ENCODE measurements at regions not wholly inside any gene's neighbourhood (a gene's known extent, or its start where the extent isn't known, plus 50 kb on each side); places are given as distances from the start of the nearest gene placed in this dataset.

GRCh38 chr17:5686074-5686635 lies 101.8 kb upstream of the NLRP1 start:
- no peaks in the 10 kb centered on the region for H3K36me3 ChIP-seq (ENCODE audit: control insufficient read depth, low read length)
- no peak overlapping the region for H3K27ac ChIP-seq (ENCODE audit: low read depth, low read length)
- no peaks in the 10 kb centered on the region for H3K9me2 ChIP-seq (replicated peaks; ENCODE audit: control insufficient read depth, low read length)
- TF ChIP-seq EZH2phosphoT487 (IDR thresholded peaks at IDR 0.05; ENCODE audit: borderline replicate concordance, low read length) (no peak), CTCF (IDR thresholded peaks at IDR 0.05; ENCODE audit: low read depth, low read length, poor library complexity, severe bottlenecking) (no peak)
- no peaks in the 10 kb centered on the region for H3K4me1 ChIP-seq (ENCODE audit: control insufficient read depth, low read length)
- no peaks in the 10 kb centered on the region for H3K9me3 ChIP-seq (ENCODE audit: control insufficient read depth, insufficient read depth, low read length)
- H3K79me2 ChIP-seq (ENCODE audit: control insufficient read depth, low read length) = no peaks in the 10 kb centered on the region
- no peaks in the 10 kb centered on the region for H4K20me1 ChIP-seq (ENCODE audit: control insufficient read depth, insufficient read depth, low read depth, low read length)
- no peak overlapping the region for H3K4me2 ChIP-seq (ENCODE audit: low read length)
- no peaks in the 10 kb centered on the region for H3F3A ChIP-seq (ENCODE audit: control insufficient read depth, insufficient read depth)
- H3K4me3 ChIP-seq (ENCODE audit: low read length) = no peak overlapping the region
- no peaks in the 10 kb centered on the region for H3K27me3 ChIP-seq (ENCODE audit: control insufficient read depth, low read length)

- Histone ChIP-seq H3K27ac (ENCODE audit: low read depth, low read length) (no peak overlapping the region), H4K20me1 (ENCODE audit: control insufficient read depth, insufficient read depth, low read depth, low read length) (no peaks in the 10 kb centered on the region), H3K36me3 (ENCODE audit: control insufficient read depth, low read length) (no peaks in the 10 kb centered on the region), H3K9me2 (replicated peaks; ENCODE audit: control insufficient read depth, low read length) (no peaks in the 10 kb centered on the region), H3K4me1 (ENCODE audit: control insufficient read depth, low read length) (no peaks in the 10 kb centered on the region), H3F3A (ENCODE audit: control insufficient read depth, insufficient read depth) (no peaks in the 10 kb centered on the region), H3K4me3 (ENCODE audit: low read length) (no peak overlapping the region), H3K4me2 (ENCODE audit: low read length) (no peak overlapping the region), H3K9me3 (ENCODE audit: control insufficient read depth, insufficient read depth, low read length) (no peaks in the 10 kb centered on the region), H3K79me2 (ENCODE audit: control insufficient read depth, low read length) (no peaks in the 10 kb centered on the region), H3K27me3 (ENCODE audit: control insufficient read depth, low read length) (no peaks in the 10 kb centered on the region)
- TF ChIP-seq EZH2phosphoT487 (IDR thresholded peaks at IDR 0.05; ENCODE audit: borderline replicate concordance, low read length) (no peak), CTCF (IDR thresholded peaks at IDR 0.05; ENCODE audit: low read depth, low read length, poor library complexity, severe bottlenecking) (no peak)
Observed at GRCh38 chr17:5687646-5688045, 103.3 kb upstream of the NLRP1 start.

GRCh38 chr17:5693821-5694220 lies 109.5 kb upstream of the NLRP1 start:
- no peaks in the 10 kb centered on the region for H3K79me2 ChIP-seq (ENCODE audit: control insufficient read depth, low read length)
- no peak overlapping the region for H3K27ac ChIP-seq (ENCODE audit: low read depth, low read length)
- H3K9me3 ChIP-seq (ENCODE audit: control insufficient read depth, insufficient read depth, low read length) = no peaks in the 10 kb centered on the region
- H3K4me1 ChIP-seq (ENCODE audit: control insufficient read depth, low read length) = no peaks in the 10 kb centered on the region
- no peak overlapping the region for H3K4me2 ChIP-seq (ENCODE audit: low read length)
- no peak overlapping the region for H3K4me3 ChIP-seq (ENCODE audit: low read length)
- H3K27me3 ChIP-seq (ENCODE audit: control insufficient read depth, low read length) = peaks cover 7% of the 10 kb centered on the region; the same call in 1 of the 2 replicates
- no peaks in the 10 kb centered on the region for H3K9me2 ChIP-seq (replicated peaks; ENCODE audit: control insufficient read depth, low read length)
- H3K36me3 ChIP-seq (ENCODE audit: control insufficient read depth, low read length) = no peaks in the 10 kb centered on the region
- H3F3A ChIP-seq (ENCODE audit: control insufficient read depth, insufficient read depth) = no peaks in the 10 kb centered on the region
- no peak for TF ChIP-seq CTCF (IDR thresholded peaks at IDR 0.05; ENCODE audit: low read depth, low read length, poor library complexity, severe bottlenecking)
- no peak for TF ChIP-seq EZH2phosphoT487 (IDR thresholded peaks at IDR 0.05; ENCODE audit: borderline replicate concordance, low read length)
- no peaks in the 10 kb centered on the region for H4K20me1 ChIP-seq (ENCODE audit: control insufficient read depth, insufficient read depth, low read depth, low read length)
